22Rv1 (cell line): ENCODE measurements at regions not wholly inside any gene's neighbourhood (a gene's known extent, or its start where the extent isn't known, plus 50 kb on each side); places are given as distances from the start of the nearest gene placed in this dataset.

ENCODE experiments used
- CTCF ChIP-seq: fragments of 450-650 bp; IDR thresholded peaks from 2 replicates; pipeline ENCODE4 v1.5.1; 2017; ENCODE audit warnings: mild to moderate bottlenecking
- ZFX ChIP-seq: fragments of 450-650 bp; IDR thresholded peaks from 2 replicates; pipeline ENCODE4 v1.6.1; 2017; ENCODE audit warnings: antibody characterized with exemption, borderline replicate concordance

DNA sequence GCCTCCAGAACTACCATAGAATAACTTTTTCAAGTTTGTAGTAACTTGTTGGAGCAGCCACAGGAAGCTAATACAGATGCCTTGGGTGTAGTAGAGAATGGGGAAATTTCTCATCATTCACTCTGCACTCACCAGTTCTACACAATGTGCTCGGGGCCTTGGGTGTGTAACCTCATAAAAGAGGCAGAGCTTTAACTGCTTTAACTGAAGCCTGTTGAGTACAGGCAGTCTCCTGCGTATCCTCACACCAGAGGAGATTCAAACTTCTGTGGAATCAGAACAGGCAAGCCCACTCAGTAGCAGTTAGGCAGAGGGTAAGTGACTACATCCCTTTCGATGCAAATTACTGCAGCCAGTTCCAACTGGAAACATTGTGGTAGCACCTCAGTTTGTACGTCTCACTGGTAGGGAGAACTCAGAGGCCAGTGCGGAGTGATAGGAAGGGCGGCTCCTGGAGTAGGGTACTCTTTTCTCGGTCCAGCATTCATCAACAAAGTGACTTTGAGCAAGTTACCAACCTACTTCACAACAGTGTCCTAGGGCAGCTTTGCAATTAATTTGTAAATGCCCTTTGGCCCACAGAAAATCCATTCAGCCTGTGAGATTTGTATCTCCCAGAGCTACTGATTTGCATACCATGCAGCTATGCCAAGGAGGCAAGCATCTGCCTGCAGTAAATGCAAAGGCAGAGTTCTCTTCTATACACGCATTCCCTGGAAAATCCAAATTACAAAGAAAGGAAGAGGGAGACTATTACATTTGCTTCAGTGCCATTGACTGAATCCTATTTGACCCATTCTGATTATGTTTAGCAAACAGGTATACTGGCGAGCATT lies 904.3 kb downstream of the DIAPH3 start:
- TF ChIP-seq CTCF, result no peak
- TF ChIP-seq ZFX, result no peak
